ENCODE measurements at regions not wholly inside any gene's neighbourhood (a gene's known extent, or its start where the extent isn't known, plus 50 kb on each side); places are given as distances from the start of the nearest gene placed in this dataset.

- TF ChIP-seq GTF2I (CRISPR knock-in tag; conservative IDR thresholded peaks at IDR 0.05) (no peak), ERG (CRISPR knock-in tag; IDR thresholded peaks at IDR 0.05) (no peak), CTCF (IDR thresholded peaks at IDR 0.05) (no peak), JUN (CRISPR knock-in tag; IDR thresholded peaks at IDR 0.05) (no peak), AFF4 (CRISPR knock-in tag; IDR thresholded peaks at IDR 0.05; ENCODE audit: borderline replicate concordance) (no peak), RELA (CRISPR knock-in tag; IDR thresholded peaks at IDR 0.05; ENCODE audit: borderline replicate concordance) (no peak), ZNF138 (CRISPR knock-in tag; conservative IDR thresholded peaks at IDR 0.05) (no peak), ZNF263 (CRISPR knock-in tag; IDR thresholded peaks at IDR 0.05; ENCODE audit: low read depth) (no peak)
- TF ChIP-seq, protein P1, sequence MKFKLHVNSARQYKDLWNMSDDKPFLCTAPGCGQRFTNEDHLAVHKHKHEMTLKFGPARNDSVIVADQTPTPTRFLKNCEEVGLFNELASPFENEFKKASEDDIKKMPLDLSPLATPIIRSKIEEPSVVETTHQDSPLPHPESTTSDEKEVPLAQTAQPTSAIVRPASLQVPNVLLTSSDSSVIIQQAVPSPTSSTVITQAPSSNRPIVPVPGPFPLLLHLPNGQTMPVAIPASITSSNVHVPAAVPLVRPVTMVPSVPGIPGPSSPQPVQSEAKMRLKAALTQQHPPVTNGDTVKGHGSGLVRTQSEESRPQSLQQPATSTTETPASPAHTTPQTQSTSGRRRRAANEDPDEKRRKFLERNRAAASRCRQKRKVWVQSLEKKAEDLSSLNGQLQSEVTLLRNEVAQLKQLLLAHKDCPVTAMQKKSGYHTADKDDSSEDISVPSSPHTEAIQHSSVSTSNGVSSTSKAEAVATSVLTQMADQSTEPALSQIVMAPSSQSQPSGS (CRISPR knock-in tag; IDR thresholded peaks at IDR 0.05; ENCODE audit: borderline replicate concordance, low read depth) = no peak
- TF ChIP-seq, protein P2, sequence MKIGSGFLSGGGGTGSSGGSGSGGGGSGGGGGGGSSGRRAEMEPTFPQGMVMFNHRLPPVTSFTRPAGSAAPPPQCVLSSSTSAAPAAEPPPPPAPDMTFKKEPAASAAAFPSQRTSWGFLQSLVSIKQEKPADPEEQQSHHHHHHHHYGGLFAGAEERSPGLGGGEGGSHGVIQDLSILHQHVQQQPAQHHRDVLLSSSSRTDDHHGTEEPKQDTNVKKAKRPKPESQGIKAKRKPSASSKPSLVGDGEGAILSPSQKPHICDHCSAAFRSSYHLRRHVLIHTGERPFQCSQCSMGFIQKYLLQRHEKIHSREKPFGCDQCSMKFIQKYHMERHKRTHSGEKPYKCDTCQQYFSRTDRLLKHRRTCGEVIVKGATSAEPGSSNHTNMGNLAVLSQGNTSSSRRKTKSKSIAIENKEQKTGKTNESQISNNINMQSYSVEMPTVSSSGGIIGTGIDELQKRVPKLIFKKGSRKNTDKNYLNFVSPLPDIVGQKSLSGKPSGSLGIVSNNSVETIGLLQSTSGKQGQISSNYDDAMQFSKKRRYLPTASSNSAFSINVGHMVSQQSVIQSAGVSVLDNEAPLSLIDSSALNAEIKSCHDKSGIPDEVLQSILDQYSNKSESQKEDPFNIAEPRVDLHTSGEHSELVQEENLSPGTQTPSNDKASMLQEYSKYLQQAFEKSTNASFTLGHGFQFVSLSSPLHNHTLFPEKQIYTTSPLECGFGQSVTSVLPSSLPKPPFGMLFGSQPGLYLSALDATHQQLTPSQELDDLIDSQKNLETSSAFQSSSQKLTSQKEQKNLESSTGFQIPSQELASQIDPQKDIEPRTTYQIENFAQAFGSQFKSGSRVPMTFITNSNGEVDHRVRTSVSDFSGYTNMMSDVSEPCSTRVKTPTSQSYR (CRISPR knock-in tag; IDR thresholded peaks at IDR 0.05) = no peak
Measured at GRCh38 chr21:29449306-29449950, 150.7 kb downstream of the BACH1 start.

Data from WTC11 (cell line).